Adrenal gland (tissue), 9 donors: ENCODE measurements at regions not wholly inside any gene's neighbourhood (a gene's known extent, or its start where the extent isn't known, plus 50 kb on each side); places are given as distances from the start of the nearest gene placed in this dataset.

ENCODE experiments used
- DNase-seq, 7 donors: peaks; one replicate each; pipeline ENCODE4 v3.0.0-alpha.2; 2019 to 2020
- H3K27ac ChIP-seq, 5 donors: fragments of 200-600 bp; sonication (generic) in 4 of 5; 1 replicate in 3 of 5; 2 replicates in 2 of 5; pipeline versions ENCODE4 v1.5.1 to v1.8.0; 2016 to 2020; ENCODE audit warnings: mild to moderate bottlenecking in 1 of 5
- H3K27me3 ChIP-seq: fragments of 200-600 bp; 2 replicates; pipeline ENCODE4 v1.8.0; 2021
- H3K36me3 ChIP-seq, 2 donors: fragments of 200-600 bp; replicated peaks in 1 of 2; 1 replicate in 1 of 2; 2 replicates in 1 of 2; pipeline versions ENCODE4 v1.5.1 to v1.8.0; 2018 to 2022
- H3K4me1 ChIP-seq, 2 donors: fragments of 200-600 bp; replicated peaks in 1 of 2; 1 replicate in 1 of 2; 2 replicates in 1 of 2; pipeline versions ENCODE4 v1.5.1 to v1.8.0; 2018 to 2021
- H3K4me3 ChIP-seq, 4 donors: fragments of 200-600 bp; sonication (generic) in 3 of 4; one replicate each; pipeline ENCODE4 v1.5.1; 2016 to 2018
- H3K9me3 ChIP-seq, 3 donors: fragments of 200-600 bp; sonication (generic) in 1 of 3; replicated peaks in 1 of 3; 1 replicate in 2 of 3; 2 replicates in 1 of 3; pipeline versions ENCODE4 v1.5.1 to v1.8.0; 2016 to 2021
- POLR2A ChIP-seq, 2 donors: fragments of 450-650 bp; IDR thresholded peaks; one replicate each; pipeline ENCODE4 v1.6.1; 2017; ENCODE audit warnings: antibody characterized with exemption in 2 of 2, mild to moderate bottlenecking in 2 of 2, moderate library complexity in 1 of 2
- WGBS, 4 donors: extraction: QIAGEN DNeasy Blood & Tissue Kit in 2 of 4; methylation state at CpG; one replicate each; pipeline versions ENCODE4 v1.1.5 to v1.1.7; 2013 to 2017; 5-methylcytosine and 5-hydroxymethylcytosine counted together
- intact Hi-C, 2 donors: fragments of 100-400 bp; cut with DNase I; formaldehyde crosslinking; loops; one replicate each; pipeline versions ENCODE4 v1.14.1 to v1.15.0; 2022 to 2023
- TF ChIP-seq, protein P1 (sequence below), 6 experiments: fragments of 450-650 bp in 4 of 6; fragments of 200-600 bp in 2 of 6; sonication (generic) in 1 of 6; IDR thresholded peaks; 1 replicate in 5 of 6; 2 replicates in 1 of 6; pipeline versions ENCODE4 v1.5.1 to v1.8.0; 2016 to 2021; ENCODE audit warnings: antibody characterized with exemption in 6 of 6, mild to moderate bottlenecking in 2 of 6, moderate library complexity in 1 of 6
- donor health status: healthy with polysubstance abuse.
- donor health status: Bipolar disorder and iron deficiency.
- donor health status: DM: yes; HTN: yes; CAD: no.
- donor health status: DM: no; HTN: no; CAD: no.
- donor health status: DM: no; HTN: no; CAD: no.

GRCh38 chr1:106637566-106637965 lies 418.9 kb upstream of the PRMT6 start:
- DNase-seq: no peak
- H3K4me3 ChIP-seq: no peak overlapping the region
- no peaks in the 10 kb centered on the region for H3K4me1 ChIP-seq
- TF ChIP-seq POLR2A (IDR thresholded peaks at IDR 0.05): no peak
- TF ChIP-seq, protein P1, sequence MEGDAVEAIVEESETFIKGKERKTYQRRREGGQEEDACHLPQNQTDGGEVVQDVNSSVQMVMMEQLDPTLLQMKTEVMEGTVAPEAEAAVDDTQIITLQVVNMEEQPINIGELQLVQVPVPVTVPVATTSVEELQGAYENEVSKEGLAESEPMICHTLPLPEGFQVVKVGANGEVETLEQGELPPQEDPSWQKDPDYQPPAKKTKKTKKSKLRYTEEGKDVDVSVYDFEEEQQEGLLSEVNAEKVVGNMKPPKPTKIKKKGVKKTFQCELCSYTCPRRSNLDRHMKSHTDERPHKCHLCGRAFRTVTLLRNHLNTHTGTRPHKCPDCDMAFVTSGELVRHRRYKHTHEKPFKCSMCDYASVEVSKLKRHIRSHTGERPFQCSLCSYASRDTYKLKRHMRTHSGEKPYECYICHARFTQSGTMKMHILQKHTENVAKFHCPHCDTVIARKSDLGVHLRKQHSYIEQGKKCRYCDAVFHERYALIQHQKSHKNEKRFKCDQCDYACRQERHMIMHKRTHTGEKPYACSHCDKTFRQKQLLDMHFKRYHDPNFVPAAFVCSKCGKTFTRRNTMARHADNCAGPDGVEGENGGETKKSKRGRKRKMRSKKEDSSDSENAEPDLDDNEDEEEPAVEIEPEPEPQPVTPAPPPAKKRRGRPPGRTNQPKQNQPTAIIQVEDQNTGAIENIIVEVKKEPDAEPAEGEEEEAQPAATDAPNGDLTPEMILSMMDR (IDR thresholded peaks at IDR 0.05): no peak
- H3K9me3 ChIP-seq: no peaks in the 10 kb centered on the region
- no peaks in the 10 kb centered on the region for H3K27me3 ChIP-seq
- intact Hi-C loops: no loop called here
- H3K36me3 ChIP-seq: no peaks in the 10 kb centered on the region
- H3K27ac ChIP-seq: no peak overlapping the region
- 56 to 72% (median 59%) methylated on average over 3 of the region's 3 CpGs for WGBS, 4 donors

- intact Hi-C loops: no loop called here
These were observed 410.2 kb upstream of the PRMT6 start for GRCh38 chr1:106646261-106646784.

GRCh38 chr1:106646816-106647215 lies 409.7 kb upstream of the PRMT6 start:
- TF ChIP-seq, protein P1 (IDR thresholded peaks at IDR 0.05): no peak
- no peak for TF ChIP-seq POLR2A (IDR thresholded peaks at IDR 0.05)
- Histone ChIP-seq H3K9me3 (no peaks in the 10 kb centered on the region), H3K27me3 (no peaks in the 10 kb centered on the region), H3K36me3 (no peaks in the 10 kb centered on the region), H3K4me3 (no peak overlapping the region), H3K4me1 (no peaks in the 10 kb centered on the region), H3K27ac (no peak overlapping the region)
- no peak for DNase-seq
- WGBS, 4 donors: 37 to 62% (median 52%) methylated on average over 1 of the region's 1 CpG
- intact Hi-C loops: no loop called here

More at GRCh38 chr1:106646261-106646784, 410.2 kb upstream of the PRMT6 start:
- Histone ChIP-seq H3K27ac (no peak overlapping the region), H3K4me1 (no peaks in the 10 kb centered on the region), H3K4me3 (no peak overlapping the region), H3K36me3 (no peaks in the 10 kb centered on the region), H3K27me3 (no peaks in the 10 kb centered on the region), H3K9me3 (no peaks in the 10 kb centered on the region)
- TF ChIP-seq, protein P1 (IDR thresholded peaks at IDR 0.05): no peak
- DNase-seq: no peak

GRCh38 chr1:106651028-106651762 lies 405.3 kb upstream of the PRMT6 start:
- 79 to 87% (median 82%) methylated on average over 4 of the region's 4 CpGs for WGBS, 4 donors
- Histone ChIP-seq H3K4me3 (no peak overlapping the region), H3K27me3 (no peaks in the 10 kb centered on the region), H3K27ac (no peak overlapping the region), H3K4me1 (no peaks in the 10 kb centered on the region), H3K9me3 (no peaks in the 10 kb centered on the region), H3K36me3 (no peaks in the 10 kb centered on the region)
- no peak for DNase-seq
- intact Hi-C loops: no loop called here
- TF ChIP-seq POLR2A (IDR thresholded peaks at IDR 0.05): no peak
- TF ChIP-seq, protein P1 (IDR thresholded peaks at IDR 0.05): no peak
